GM18499 (cell line): ENCODE measurements at regions not wholly inside any gene's neighbourhood (a gene's known extent, or its start where the extent isn't known, plus 50 kb on each side); places are given as distances from the start of the nearest gene placed in this dataset.
A peak's percentile ranks its signal among the peaks of the same experiment; 100 is the strongest.

Experiments
- ATAC-seq: cut with Tn5 transposase; IDR thresholded peaks from one replicate; pipeline ENCODE4 v1.9.1; 2021; ENCODE audit warnings: moderate number of reproducible peaks; ENCODE audit not compliant: insufficient read depth, unreplicated experiment

- ATAC-seq = no peak
Measured at GRCh38 chr12:81843599-81843998, 84.4 kb upstream of the PPFIA2 start.

GRCh38 chr12:81835783-81836182 lies 76.6 kb upstream of the PPFIA2 start:
- no peak for ATAC-seq

GRCh38 chr12:81819991-81820633 lies 61.0 kb upstream of the PPFIA2 start:
- no peak for ATAC-seq

- no peak for ATAC-seq
Measured at GRCh38 chr12:81815611-81816010, 56.5 kb upstream of the PPFIA2 start.

GRCh38 chr12:81811778-81812125 lies 52.6 kb upstream of the PPFIA2 start:
- ATAC-seq = no peak

GRCh38 chr12:81811061-81811777 lies 52.1 kb upstream of the PPFIA2 start:
- no peak for ATAC-seq

GRCh38 chr12:81809829-81810595 lies 50.9 kb upstream of the PPFIA2 start:
- ATAC-seq = peak; percentile 76

- ATAC-seq = no peak
Measured at GRCh38 chr12:81809113-81809777, 50.1 kb upstream of the PPFIA2 start.
